Immature natural killer cell (primary cell): ENCODE measurements at regions not wholly inside any gene's neighbourhood (a gene's known extent, or its start where the extent isn't known, plus 50 kb on each side); places are given as distances from the start of the nearest gene placed in this dataset.
"Not testable (repeated sequence)": the region's sequence is repeated elsewhere in the genome, so short reads cannot be mapped to it uniquely, and the experiment has no call there.

Source experiments
- DNase-seq, 3 donors: peaks; one replicate each; pipeline ENCODE4 v3.0.0; 2022; ENCODE audit warnings: mixed read lengths in 1 of 3
- H3K27ac Mint-ChIP-seq, 6 donors: one replicate each; pipeline ENCODE4 v1.8.0; 2020; ENCODE audit warnings: mixed read lengths in 6 of 6, mild to moderate bottlenecking in 5 of 6, inconsistent platforms in 4 of 6, moderate library complexity in 3 of 6
- H3K27me3 Mint-ChIP-seq, 3 donors: one replicate each; pipeline ENCODE4 v1.8.0; 2020 to 2021; ENCODE audit warnings: low read depth in 3 of 3, mild to moderate bottlenecking in 3 of 3, mixed read lengths in 3 of 3, moderate library complexity in 3 of 3, inconsistent platforms in 1 of 3
- H3K36me3 Mint-ChIP-seq, 3 donors: one replicate each; pipeline ENCODE4 v1.8.0; 2020; ENCODE audit warnings: mixed read lengths in 3 of 3, inconsistent platforms in 2 of 3, mild to moderate bottlenecking in 2 of 3
- H3K4me1 Mint-ChIP-seq, 2 donors: one replicate each; pipeline ENCODE4 v1.8.0; 2020; ENCODE audit warnings: inconsistent platforms in 2 of 2, mild to moderate bottlenecking in 2 of 2, mixed read lengths in 2 of 2, moderate library complexity in 1 of 2
- H3K4me3 Mint-ChIP-seq, 5 donors: one replicate each; pipeline ENCODE4 v1.8.0; 2020; ENCODE audit warnings: mild to moderate bottlenecking in 5 of 5, mixed read lengths in 5 of 5, inconsistent platforms in 3 of 5, moderate library complexity in 3 of 5
- H3K9me3 Mint-ChIP-seq, 6 donors: one replicate each; pipeline ENCODE4 v1.8.0; 2020; ENCODE audit warnings: mild to moderate bottlenecking in 6 of 6, mixed read lengths in 6 of 6, inconsistent platforms in 4 of 6, moderate library complexity in 3 of 6

DNA sequence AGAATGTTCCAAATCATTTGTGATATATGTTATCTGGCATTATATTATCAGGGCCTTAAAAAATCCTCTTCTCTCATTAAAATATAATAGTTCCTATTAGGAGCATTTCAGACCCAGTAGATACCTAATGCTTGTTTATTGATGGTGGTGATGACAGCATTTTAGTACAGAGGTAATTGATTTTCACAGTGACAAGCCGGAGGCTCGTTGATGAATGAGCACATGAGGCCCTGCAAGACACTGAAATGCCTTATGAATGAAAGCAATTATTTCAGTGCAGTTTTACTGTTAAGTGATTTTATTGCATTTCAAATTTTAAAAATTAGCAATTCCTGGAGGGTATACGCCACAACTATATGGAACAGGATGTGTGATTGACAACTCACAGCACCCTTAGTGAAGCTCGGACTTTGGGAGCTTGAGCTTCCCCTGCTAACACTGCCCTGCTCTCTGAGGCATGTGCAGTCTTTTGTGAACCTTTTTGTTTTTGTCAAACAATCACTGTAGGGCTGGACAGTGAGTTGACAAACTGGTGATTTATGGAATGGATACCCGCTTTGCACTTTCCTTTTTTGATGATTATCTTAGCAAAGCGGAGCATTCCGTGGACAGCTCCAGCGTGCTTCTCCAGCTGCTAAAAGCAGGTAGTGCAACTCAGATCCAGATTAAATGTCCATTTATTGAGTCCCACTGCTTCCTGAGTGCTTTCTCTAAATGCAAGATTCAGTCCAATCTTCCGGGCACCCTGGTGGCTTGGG is 187.0 kb upstream of the ATP10A start:
- Mint-ChIP-seq H3K9me3 (peaks cover 0 to 5% (median 0%) of the 10 kb centered on the region in 6 donors), H3K36me3 (no peaks in the 10 kb centered on the region), H3K4me3 (no peak overlapping the region), H3K4me1 (no peaks in the 10 kb centered on the region), H3K27ac (no peak overlapping the region), H3K27me3 (peaks cover 8 to 12% (median 8%) of the 10 kb centered on the region in 3 donors)
- no peak for DNase-seq

DNA sequence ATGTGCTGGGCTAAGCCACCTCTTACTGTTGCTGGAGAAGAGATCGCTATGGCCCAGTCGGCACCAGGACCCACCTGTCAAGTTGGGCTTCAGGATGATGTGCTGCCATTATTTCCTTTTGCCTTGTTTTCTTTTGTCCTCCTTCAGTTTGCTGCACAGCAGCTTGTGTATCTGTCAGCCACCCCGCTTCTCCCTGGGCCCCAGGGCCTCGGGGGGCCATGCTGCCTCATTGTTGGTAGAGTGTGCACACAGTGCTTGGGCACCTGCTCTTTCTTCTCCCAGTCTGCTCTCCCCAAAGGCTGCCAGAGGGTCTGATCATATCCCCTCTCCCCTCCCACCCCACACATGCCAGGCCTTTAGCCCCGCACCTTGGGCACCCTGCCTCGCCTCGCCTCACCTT is 185.5 kb upstream of the ATP10A start:
- Mint-ChIP-seq H3K4me1 (no peaks in the 10 kb centered on the region), H3K36me3 (no peaks in the 10 kb centered on the region), H3K9me3 (peaks cover 0 to 5% (median 0%) of the 10 kb centered on the region in 6 donors), H3K27ac (no peak overlapping the region), H3K27me3 (peaks cover 8 to 13% (median 9%) of the 10 kb centered on the region in 3 donors), H3K4me3 (no peak overlapping the region)
- DNase-seq = no peak

GRCh38 chr15:26045516-26045915 is 182.4 kb upstream of the ATP10A start:
- H3K27me3 Mint-ChIP-seq = peaks cover 3 to 13% (median 13%) of the 10 kb centered on the region in 3 donors
- no peaks in the 10 kb centered on the region for H3K36me3 Mint-ChIP-seq
- DNase-seq = no peak
- peaks cover 0 to 3% (median 0%) of the 10 kb centered on the region in 6 donors for H3K9me3 Mint-ChIP-seq
- H3K4me1 Mint-ChIP-seq = peaks cover 9 to 10% of the 10 kb centered on the region in 2 donors
- no peak overlapping the region for H3K27ac Mint-ChIP-seq
- H3K4me3 Mint-ChIP-seq = no peak overlapping the region

GRCh38 chr15:26043018-26043417 is 179.9 kb upstream of the ATP10A start:
- no peak for DNase-seq
- Mint-ChIP-seq H3K27ac (no peak overlapping the region), H3K4me3 (no peak overlapping the region), H3K27me3 (peaks cover 7 to 13% (median 13%) of the 10 kb centered on the region in 3 donors), H3K36me3 (no peaks in the 10 kb centered on the region), H3K4me1 (peaks cover 9 to 10% of the 10 kb centered on the region in 2 donors), H3K9me3 (peaks cover 0 to 3% (median 0%) of the 10 kb centered on the region in 6 donors)

DNA sequence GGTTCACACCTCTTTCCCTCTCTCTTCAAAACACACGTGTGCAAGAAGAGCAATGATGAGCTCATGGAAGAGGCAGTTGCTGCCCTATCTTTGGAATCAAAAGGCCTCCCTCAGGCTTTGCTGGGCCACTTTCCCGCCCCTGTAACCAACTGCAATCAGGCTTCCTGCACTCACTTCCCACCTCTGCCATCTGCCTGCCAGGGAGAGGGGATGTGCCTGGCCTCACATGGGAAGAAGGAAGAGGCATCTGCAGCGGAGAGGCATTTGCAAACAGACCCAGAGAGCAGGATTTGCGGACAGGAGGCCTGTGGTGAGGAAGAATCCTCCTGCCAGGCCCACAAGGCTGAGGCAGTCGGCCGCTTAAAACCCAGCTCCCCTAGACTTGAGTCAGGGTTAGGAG is 175.6 kb upstream of the ATP10A start:
- H3K4me3 Mint-ChIP-seq = no peak overlapping the region
- peaks cover 4 to 11% (median 8%) of the 10 kb centered on the region in 3 donors for H3K27me3 Mint-ChIP-seq
- no peak for DNase-seq
- no peaks in the 10 kb centered on the region for H3K9me3 Mint-ChIP-seq
- H3K4me1 Mint-ChIP-seq = peaks cover 9 to 10% of the 10 kb centered on the region in 2 donors
- no peaks in the 10 kb centered on the region for H3K36me3 Mint-ChIP-seq
- H3K27ac Mint-ChIP-seq = no peak overlapping the region

- no peak overlapping the region for H3K4me3 Mint-ChIP-seq
- H3K9me3 Mint-ChIP-seq = no peaks in the 10 kb centered on the region
- no peak overlapping the region for H3K27ac Mint-ChIP-seq
- peaks cover 5 to 6% of the 10 kb centered on the region in 2 donors for H3K4me1 Mint-ChIP-seq
- no peaks in the 10 kb centered on the region for H3K36me3 Mint-ChIP-seq
- peaks cover 2 to 12% (median 8%) of the 10 kb centered on the region in 3 donors for H3K27me3 Mint-ChIP-seq
- no peak for DNase-seq
These were observed 174.2 kb upstream of the ATP10A start for GRCh38 chr15:26037369-26037768.

DNA sequence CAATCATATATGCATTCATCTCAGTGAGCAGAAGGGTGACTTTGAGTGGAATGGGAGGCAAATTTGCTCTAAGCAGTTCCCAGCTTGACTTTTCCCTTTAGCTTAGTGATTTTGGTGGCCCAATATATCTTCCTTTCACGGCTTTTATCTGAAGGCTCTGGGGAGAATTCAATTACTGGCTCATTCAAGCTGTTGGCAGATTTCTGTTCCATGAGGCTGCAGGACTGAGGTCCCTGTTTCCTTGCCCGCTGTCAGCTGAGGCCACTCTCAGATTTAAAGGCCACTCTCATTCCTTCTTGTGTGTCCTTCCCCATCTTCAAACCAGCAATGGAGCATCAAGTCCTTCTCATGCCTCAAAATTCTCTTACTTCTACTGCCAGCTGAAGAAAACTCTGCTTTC is 170.4 kb upstream of the ATP10A start:
- no peaks in the 10 kb centered on the region for H3K4me1 Mint-ChIP-seq
- H3K9me3 Mint-ChIP-seq = no peaks in the 10 kb centered on the region
- H3K36me3 Mint-ChIP-seq = no peaks in the 10 kb centered on the region
- H3K27me3 Mint-ChIP-seq = peaks cover 0 to 7% (median 2%) of the 10 kb centered on the region in 3 donors
- no peak overlapping the region for H3K27ac Mint-ChIP-seq
- H3K4me3 Mint-ChIP-seq = no peak overlapping the region
- no peak for DNase-seq

DNA sequence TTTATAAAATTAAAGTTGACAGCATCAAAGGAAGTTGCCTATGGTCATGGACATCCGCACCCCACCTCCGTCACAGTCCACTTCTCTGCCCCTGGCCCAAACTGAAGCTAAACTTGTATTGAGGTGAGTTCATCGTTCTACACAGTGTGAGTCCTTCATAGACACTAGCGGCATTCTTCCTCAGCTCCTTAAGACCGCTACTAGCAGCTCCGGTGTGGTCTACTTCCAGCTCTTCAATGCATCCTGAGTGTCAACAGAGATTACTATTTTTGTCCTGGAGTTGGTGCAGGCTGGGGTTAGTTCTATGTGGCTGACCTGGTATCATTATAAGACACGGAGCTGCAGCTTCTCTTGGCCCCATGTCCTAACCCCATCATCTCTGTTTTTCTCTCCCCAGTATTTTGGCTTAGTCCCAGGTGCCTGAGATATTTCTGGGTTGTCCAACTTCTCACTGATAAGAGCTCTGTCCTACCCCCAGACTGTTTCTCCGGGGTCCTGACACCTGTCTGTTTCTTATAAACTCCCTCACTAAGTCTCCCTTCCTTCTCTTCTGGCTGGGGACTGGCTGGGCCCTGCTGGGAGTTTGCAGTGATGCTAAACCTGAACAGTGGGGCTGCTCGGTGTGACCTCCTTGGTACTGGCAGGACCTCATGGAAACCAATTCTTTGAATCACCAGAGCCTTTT is 169.2 kb upstream of the ATP10A start:
- no peaks in the 10 kb centered on the region for H3K36me3 Mint-ChIP-seq
- DNase-seq = no peak
- no peaks in the 10 kb centered on the region for H3K9me3 Mint-ChIP-seq
- no peaks in the 10 kb centered on the region for H3K4me1 Mint-ChIP-seq
- no peak overlapping the region for H3K27ac Mint-ChIP-seq
- peaks cover 0 to 5% (median 2%) of the 10 kb centered on the region in 3 donors for H3K27me3 Mint-ChIP-seq
- H3K4me3 Mint-ChIP-seq = no peak overlapping the region

DNA sequence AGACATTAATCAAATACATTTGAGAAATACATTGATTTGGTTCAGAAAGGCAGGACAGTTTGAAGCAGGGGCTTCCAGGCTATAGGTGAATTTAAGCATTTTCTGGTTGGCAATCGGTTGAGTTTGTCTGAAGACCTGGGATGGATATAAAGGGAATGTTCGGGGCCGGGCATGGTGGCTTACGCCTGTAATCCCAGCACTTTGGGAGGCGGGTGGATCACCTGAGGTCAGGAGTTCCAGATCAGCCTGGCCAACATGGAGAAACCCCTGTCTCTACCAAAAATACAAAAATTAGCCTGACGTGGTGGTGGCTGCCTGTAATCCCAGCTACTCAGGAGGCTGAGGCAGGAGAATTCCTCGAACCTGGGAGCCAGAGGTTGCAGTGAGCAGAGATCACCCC is 166.5 kb upstream of the ATP10A start:
- DNase-seq, H3K4me3 Mint-ChIP-seq, H3K9me3 Mint-ChIP-seq, H3K27me3 Mint-ChIP-seq, H3K27ac Mint-ChIP-seq, H3K4me1 Mint-ChIP-seq, H3K36me3 Mint-ChIP-seq: not testable (repeated sequence)

DNA sequence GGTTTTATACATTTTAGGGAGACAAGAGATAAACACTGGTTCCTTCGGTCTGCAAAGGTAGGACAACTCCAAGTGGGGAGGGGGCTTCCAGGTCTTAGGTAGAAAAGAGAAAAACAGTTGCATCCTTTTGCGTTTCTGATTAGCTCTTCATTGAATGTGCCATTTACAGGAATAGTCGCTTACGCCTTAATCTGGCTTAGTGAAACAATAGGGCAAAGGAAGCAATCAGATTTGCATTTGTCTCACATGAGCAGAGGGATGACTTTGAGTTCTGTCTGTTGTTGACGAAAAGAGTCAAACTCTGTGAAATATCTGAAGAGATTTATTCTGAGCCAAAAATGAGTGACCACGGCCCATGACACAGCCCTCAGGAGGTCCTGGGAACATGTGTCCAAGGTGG is 166.0 kb upstream of the ATP10A start:
- DNase-seq = no peak
- Mint-ChIP-seq H3K4me3 (no peak overlapping the region), H3K9me3 (no peaks in the 10 kb centered on the region), H3K36me3 (no peaks in the 10 kb centered on the region), H3K27ac (no peak overlapping the region), H3K4me1 (no peaks in the 10 kb centered on the region), H3K27me3 (peaks cover 0 to 3% (median 2%) of the 10 kb centered on the region in 3 donors)

- no peak overlapping the region for H3K27ac Mint-ChIP-seq
- H3K4me3 Mint-ChIP-seq = no peak overlapping the region
- peaks cover 0 to 2% (median 0%) of the 10 kb centered on the region in 3 donors for H3K27me3 Mint-ChIP-seq
- DNase-seq = no peak
- no peaks in the 10 kb centered on the region for H3K4me1 Mint-ChIP-seq
- no peaks in the 10 kb centered on the region for H3K36me3 Mint-ChIP-seq
- H3K9me3 Mint-ChIP-seq = no peaks in the 10 kb centered on the region
These were observed 165.1 kb upstream of the ATP10A start for GRCh38 chr15:26028086-26028740.

DNA sequence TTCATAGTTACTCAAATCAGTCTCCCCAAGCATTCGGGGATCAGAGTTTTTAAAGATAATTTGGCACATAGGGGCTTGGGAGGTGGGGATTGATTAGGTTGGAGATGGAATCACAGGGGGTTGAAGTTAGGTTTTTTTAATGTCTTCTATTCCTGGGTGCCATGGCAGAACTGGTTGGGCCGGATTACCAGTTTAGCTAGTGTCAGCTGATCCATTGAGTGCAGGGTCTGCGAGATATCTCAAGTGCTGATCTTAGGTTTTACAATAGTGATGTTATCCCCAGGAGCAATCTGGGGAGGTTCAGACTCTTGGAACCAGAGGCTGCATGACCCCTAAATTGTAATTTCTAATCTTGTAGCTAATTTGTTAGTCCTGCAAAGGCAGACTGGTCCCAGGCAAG is 163.5 kb upstream of the ATP10A start:
- not testable (repeated sequence) for H3K36me3 Mint-ChIP-seq, DNase-seq, H3K9me3 Mint-ChIP-seq, H3K4me3 Mint-ChIP-seq, H3K4me1 Mint-ChIP-seq, H3K27ac Mint-ChIP-seq, H3K27me3 Mint-ChIP-seq

GRCh38 chr15:26024241-26024640 is 161.1 kb upstream of the ATP10A start:
- no peaks in the 10 kb centered on the region for H3K4me1 Mint-ChIP-seq
- no peak overlapping the region for H3K4me3 Mint-ChIP-seq
- DNase-seq = no peak
- no peak overlapping the region for H3K27ac Mint-ChIP-seq
- peaks cover 0 to 2% (median 2%) of the 10 kb centered on the region in 3 donors for H3K27me3 Mint-ChIP-seq
- H3K9me3 Mint-ChIP-seq = no peaks in the 10 kb centered on the region
- no peaks in the 10 kb centered on the region for H3K36me3 Mint-ChIP-seq

GRCh38 chr15:26023691-26024090 is 160.6 kb upstream of the ATP10A start:
- Mint-ChIP-seq H3K36me3 (no peaks in the 10 kb centered on the region), H3K27ac (no peak overlapping the region), H3K27me3 (peaks cover 0 to 4% (median 2%) of the 10 kb centered on the region in 3 donors), H3K4me3 (no peak overlapping the region), H3K4me1 (no peaks in the 10 kb centered on the region), H3K9me3 (no peaks in the 10 kb centered on the region)
- no peak for DNase-seq
